ENCODE measurements at regions not wholly inside any gene's neighbourhood (a gene's known extent, or its start where the extent isn't known, plus 50 kb on each side); places are given as distances from the start of the nearest gene placed in this dataset.

- no peak for TF ChIP-seq CTCF (conservative IDR thresholded peaks at IDR 0.05)
- TF ChIP-seq ZFX (IDR thresholded peaks at IDR 0.05) = no peak
Measured at GRCh38 chr17:71830866-71831265, 290.0 kb upstream of the SOX9 start.
